ENCODE measurements at regions not wholly inside any gene's neighbourhood (a gene's known extent, or its start where the extent isn't known, plus 50 kb on each side); places are given as distances from the start of the nearest gene placed in this dataset.
A peak's percentile ranks its signal among the peaks of the same experiment; 100 is the strongest.
"Not testable (repeated sequence)": the region's sequence is repeated elsewhere in the genome, so short reads cannot be mapped to it uniquely, and the experiment has no call there.

GRCh38 chr3:90087703-90088102 is 980.3 kb downstream of the EPHA3 start:
- no peak for FAIRE-seq

GRCh38 chr3:90091549-90091948 is 984.1 kb downstream of the EPHA3 start:
- no peak for FAIRE-seq

GRCh38 chr3:90092994-90093393 is 985.6 kb downstream of the EPHA3 start:
- no peak for FAIRE-seq

- FAIRE-seq, result no peak
Measured at GRCh38 chr3:90095811-90096210, 988.4 kb downstream of the EPHA3 start.

- FAIRE-seq, result no peak
Measured at GRCh38 chr3:90099493-90099892, 992.1 kb downstream of the EPHA3 start.

GRCh38 chr3:90102146-90102545 is 994.7 kb downstream of the EPHA3 start:
- FAIRE-seq, result no peak

- FAIRE-seq, result no peak
Measured at GRCh38 chr3:90121326-90121725, 1013.9 kb downstream of the EPHA3 start.

- no peak for FAIRE-seq
Measured at GRCh38 chr3:90128391-90128790, 1021.0 kb downstream of the EPHA3 start.

- FAIRE-seq, result no peak
Measured at GRCh38 chr3:90129730-90130129, 1022.3 kb downstream of the EPHA3 start.

GRCh38 chr3:90132197-90132596 is 1024.8 kb downstream of the EPHA3 start:
- FAIRE-seq, result no peak

GRCh38 chr3:90134090-90134489 is 1026.7 kb downstream of the EPHA3 start:
- FAIRE-seq, result no peak

GRCh38 chr3:90136456-90137191 is 1029.2 kb downstream of the EPHA3 start:
- peak; percentile 88 for FAIRE-seq

- no peak for FAIRE-seq
Measured at GRCh38 chr3:90145094-90145860, 1037.9 kb downstream of the EPHA3 start.

GRCh38 chr3:90180096-90180495 is 1072.7 kb downstream of the EPHA3 start:
- no peak for FAIRE-seq

- no peak for FAIRE-seq
Measured at GRCh38 chr3:90180543-90180942, 1073.1 kb downstream of the EPHA3 start.

GRCh38 chr3:90182291-90182976 is 1075.0 kb downstream of the EPHA3 start:
- not testable (repeated sequence) for FAIRE-seq

- FAIRE-seq, result no peak
Measured at GRCh38 chr3:90184861-90185260, 1077.4 kb downstream of the EPHA3 start.

- not testable (repeated sequence) for FAIRE-seq
Measured at GRCh38 chr3:90197383-90197782, 1090.0 kb downstream of the EPHA3 start.

GRCh38 chr3:90202931-90203330 is 1095.5 kb downstream of the EPHA3 start:
- not testable (repeated sequence) for FAIRE-seq

- not testable (repeated sequence) for FAIRE-seq
Measured at GRCh38 chr3:90206482-90206881, 1099.1 kb downstream of the EPHA3 start.

GRCh38 chr3:90207353-90208097 is 1100.1 kb downstream of the EPHA3 start:
- not testable (repeated sequence) for FAIRE-seq

GRCh38 chr3:90221900-90222299 is 1114.5 kb downstream of the EPHA3 start:
- FAIRE-seq, result no peak

GRCh38 chr3:90241481-90241880 is 1134.1 kb downstream of the EPHA3 start:
- no peak for FAIRE-seq

All from colon (tissue), 2 donors.